GM21825 (cell line): ENCODE measurements at regions not wholly inside any gene's neighbourhood (a gene's known extent, or its start where the extent isn't known, plus 50 kb on each side); places are given as distances from the start of the nearest gene placed in this dataset.
"Not testable (repeated sequence)": the region's sequence is repeated elsewhere in the genome, so short reads cannot be mapped to it uniquely, and the experiment has no call there.

Source experiments
- ATAC-seq: cut with Tn5 transposase; IDR thresholded peaks from one replicate; pipeline ENCODE4 v1.9.1; 2021; ENCODE audit warnings: mild to moderate bottlenecking, moderate library complexity; ENCODE audit not compliant: unreplicated experiment

GRCh38 chr2:67891642-67892041 is 171.2 kb downstream of the C1D start:
- no peak for ATAC-seq

GRCh38 chr2:67892339-67892846 is 170.4 kb downstream of the C1D start:
- ATAC-seq = no peak

DNA sequence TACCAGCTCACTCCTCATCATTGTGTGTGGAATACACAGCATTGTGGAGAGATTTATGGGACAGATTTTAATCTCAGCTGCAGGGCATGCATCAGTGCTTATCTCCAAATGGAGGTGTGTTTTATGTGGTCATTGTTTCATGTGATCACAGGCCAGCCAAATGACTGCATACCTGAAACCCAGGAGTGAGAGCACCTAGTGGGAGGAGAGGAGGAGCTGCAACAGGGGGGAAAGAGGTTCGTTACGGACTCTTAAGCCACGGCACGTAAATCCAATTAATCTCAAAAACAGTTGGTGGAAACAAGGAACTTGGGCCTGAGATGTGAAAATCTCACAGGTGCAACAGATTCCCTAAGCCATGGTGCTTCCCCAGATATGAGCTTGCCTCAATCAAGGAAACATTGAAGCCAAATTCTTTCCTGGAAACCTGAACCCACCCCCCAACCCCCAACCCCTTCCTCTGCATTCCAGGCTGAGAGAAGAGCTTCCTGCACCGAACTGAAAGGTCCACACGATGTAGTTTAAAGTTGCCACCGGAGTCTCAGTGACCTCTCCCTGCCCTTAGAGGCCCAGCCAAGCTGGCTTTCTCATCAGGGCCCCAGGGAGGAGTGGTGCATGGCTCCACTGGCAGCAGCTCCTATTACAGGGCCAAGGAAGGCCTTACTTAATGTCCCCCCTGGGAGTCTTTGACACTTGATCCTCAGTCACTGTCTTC is 167.4 kb downstream of the C1D start:
- no peak for ATAC-seq

DNA sequence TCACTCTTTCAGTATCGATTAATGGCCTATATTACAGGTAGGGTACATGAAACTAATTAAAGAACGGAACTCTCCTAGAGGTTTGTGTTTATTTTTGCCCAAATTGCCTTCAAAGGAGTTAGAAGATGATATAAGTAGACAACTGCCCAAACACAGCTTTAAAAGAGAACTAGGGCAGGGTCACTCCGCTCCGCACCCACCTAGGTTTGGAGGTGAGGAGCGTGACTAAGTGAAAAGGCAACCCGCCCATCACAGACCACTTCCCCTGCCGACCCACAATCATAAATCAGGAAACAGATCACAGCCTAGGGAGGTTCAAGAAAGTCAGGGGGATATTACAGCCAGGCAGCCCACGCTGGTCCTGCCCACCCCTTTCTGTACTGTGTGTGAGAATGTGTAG is 166.7 kb downstream of the C1D start:
- no peak for ATAC-seq

DNA sequence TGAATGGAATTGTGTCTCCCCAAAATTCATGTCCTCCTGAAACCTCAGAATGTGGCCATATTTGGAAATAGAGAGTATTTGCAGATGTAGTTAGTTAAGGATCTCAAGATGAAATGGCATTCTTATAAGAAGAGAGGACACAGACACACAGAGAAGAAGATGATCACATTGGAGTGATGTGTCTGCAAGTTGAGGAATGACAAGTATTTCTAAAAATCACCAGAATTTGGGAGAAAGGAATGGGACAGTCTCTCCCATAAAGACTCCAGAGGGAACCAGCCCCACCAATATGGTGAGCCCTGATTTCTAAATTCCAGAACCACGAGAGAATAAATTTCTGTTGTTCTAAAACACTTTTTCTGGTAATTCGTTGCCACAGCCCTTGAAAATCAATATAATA is 166.3 kb downstream of the C1D start:
- no peak for ATAC-seq

GRCh38 chr2:67898595-67898994 is 164.2 kb downstream of the C1D start:
- ATAC-seq = no peak

- ATAC-seq = no peak
Measured at GRCh38 chr2:67899187-67899586, 163.6 kb downstream of the C1D start.

- no peak for ATAC-seq
Measured at GRCh38 chr2:67900826-67901225, 162.0 kb downstream of the C1D start.

- ATAC-seq = no peak
Measured at GRCh38 chr2:67904566-67904965, 158.2 kb downstream of the C1D start.

GRCh38 chr2:67904966-67905365 is 157.8 kb downstream of the C1D start:
- no peak for ATAC-seq

DNA sequence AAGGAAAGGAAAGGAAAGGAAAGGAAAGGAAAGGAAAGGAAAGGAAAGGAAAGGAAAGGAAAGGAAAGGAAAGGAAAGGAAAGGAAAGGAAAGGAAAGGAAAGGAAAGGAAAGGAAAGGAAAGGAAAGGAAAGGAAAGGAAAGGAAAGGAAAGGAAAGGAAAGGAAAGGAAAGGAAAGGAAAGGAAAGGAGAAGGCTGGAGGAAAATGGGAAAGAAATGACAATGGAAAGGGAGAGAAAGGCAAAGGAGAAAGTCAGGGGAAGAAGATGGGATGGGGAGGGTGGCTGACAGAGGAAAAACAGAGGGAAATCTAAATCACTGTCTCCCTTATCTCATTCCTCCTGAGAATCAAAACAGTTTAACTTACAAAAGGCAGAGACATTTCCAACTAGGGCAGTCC is 156.3 kb downstream of the C1D start:
- ATAC-seq = not testable (repeated sequence)

DNA sequence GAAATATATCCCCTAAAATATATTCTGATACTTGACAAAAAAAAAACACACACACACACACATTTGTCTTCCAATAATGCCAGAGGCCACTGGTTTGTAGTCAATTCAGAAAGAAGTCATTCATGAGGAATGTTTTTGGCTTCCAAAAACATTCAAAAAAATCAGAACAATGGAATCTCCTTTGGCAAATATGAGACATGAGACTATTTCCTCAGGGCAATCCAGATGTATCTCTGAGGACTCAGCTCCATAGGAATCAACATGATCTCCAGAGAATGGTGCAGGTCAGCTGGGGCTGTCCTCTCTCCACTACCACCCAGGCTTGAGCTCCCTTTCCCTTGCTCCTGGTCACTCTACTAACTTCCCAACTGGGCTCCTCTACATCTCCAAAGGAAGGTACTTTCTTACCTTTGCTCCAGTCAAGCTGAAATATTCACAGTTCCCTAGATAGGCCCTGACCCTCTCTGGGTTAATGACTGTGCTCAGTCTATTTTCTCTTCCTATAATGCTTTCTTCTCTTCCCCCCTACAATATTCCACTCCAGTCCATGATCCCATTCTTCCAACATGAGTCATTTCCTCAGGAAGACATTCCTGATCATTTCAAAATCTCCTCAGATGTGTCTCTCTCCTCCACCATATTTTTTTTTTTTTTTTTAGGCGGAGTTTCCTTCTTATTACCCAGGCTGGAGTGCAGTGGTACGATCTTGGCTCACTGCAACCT is 145.3 kb downstream of the C1D start:
- no peak for ATAC-seq

DNA sequence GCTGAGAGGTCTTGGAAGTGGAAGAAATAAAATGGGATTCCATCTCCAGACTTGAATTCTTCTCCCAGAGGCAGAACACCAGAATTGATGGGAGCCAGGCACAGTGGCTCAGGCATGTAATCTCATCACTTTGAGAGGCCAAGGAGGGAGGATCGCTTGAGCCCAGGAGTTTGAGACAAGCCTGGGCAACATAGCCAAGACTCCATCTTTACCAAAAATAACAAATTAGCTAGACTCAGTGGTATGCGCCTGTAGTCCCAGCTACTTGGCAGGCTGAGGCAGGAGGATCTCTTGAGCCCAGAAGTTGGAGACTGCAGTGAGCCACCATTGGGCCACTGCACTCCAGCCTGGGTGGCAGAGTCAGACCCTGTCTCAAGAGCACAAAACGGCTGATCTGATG is 144.3 kb downstream of the C1D start:
- no peak for ATAC-seq

GRCh38 chr2:67919490-67919889 is 143.3 kb downstream of the C1D start:
- no peak for ATAC-seq

- no peak for ATAC-seq
Measured at GRCh38 chr2:67922080-67922785, 140.6 kb downstream of the C1D start.

GRCh38 chr2:67923696-67924095 is 139.1 kb downstream of the C1D start:
- ATAC-seq = no peak

- ATAC-seq = no peak
Measured at GRCh38 chr2:67927501-67927900, 135.3 kb downstream of the C1D start.

DNA sequence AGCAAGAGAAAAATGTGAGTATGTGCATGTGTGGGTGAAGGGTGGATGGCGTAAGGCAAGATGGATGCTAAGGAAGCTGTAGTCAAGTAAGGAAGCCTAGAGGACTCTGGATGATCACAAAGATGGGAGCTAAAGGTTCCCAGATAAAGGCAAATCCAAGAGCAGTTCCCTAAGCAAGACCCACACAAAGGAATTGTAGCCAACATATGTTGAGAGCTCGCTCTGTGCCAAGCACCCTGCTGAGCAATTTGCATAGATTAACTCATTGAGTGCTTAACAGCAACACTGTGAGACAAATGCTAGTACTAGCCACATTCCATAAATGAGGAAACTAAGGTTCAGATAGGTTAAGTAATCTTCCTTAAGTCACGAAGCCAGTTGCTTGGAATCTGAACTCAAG is 132.6 kb downstream of the C1D start:
- ATAC-seq = no peak

DNA sequence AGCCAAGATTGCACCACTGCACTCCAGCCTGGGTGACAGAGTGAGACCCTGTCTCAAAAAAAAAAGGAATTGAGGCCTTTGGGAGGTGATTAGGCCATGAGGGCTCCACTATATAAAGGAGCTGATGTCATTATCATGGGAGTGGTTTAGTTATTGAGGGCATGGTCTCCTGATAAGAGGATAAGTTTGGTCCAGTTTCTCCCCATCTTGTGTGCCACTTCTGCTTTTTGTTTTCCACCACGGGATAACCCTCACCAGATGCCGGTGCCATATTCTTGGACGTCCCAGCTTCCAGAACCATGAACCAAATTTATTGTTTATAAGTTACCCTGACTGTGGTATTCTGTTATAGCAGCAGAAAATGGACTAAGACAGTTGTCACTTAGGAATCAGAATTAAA is 125.8 kb downstream of the C1D start:
- ATAC-seq = no peak

DNA sequence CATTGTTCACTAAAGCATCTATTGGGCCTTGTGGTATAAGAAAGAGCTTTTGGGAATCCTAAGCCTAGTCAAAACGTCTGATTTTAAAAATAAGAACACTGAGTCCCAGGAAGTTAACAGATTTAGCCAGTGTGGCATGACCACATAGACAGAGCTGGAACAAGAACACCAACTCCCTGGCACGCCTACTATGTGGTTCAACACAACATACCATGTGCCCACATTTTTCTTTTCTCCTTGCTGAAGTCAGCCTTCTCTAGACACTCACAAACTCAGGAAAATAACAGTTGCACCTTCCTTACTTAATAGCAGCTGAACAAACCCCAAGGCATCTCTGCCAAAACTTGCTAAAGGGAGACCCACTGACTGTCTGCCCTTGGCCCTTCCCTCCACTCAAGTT is 124.8 kb downstream of the C1D start:
- no peak for ATAC-seq

DNA sequence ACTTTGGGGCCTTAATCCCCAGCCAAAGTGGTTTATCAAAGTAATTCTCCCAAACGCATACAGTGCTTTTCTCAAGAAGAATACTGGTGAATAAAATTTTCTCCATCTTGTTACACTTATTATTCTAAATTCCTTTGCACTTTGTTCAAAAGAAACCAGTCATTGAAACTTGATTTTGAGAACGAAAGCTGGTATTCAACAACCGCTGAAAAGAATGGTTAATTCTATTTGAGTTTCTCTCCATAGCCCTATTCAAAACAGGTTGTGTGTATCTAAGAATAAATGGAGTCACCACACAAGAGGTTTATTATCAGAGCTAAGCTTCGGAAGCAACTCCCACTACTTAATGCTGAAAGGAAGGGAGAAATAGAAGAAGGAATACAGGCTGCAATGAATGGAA is 117.7 kb downstream of the C1D start:
- ATAC-seq = no peak

GRCh38 chr2:67945940-67946339 is 116.9 kb downstream of the C1D start:
- no peak for ATAC-seq
